ENCODE measurements at regions not wholly inside any gene's neighbourhood (a gene's known extent, or its start where the extent isn't known, plus 50 kb on each side); places are given as distances from the start of the nearest gene placed in this dataset.
"Not testable (repeated sequence)": the region's sequence is repeated elsewhere in the genome, so short reads cannot be mapped to it uniquely, and the experiment has no call there.

DNA sequence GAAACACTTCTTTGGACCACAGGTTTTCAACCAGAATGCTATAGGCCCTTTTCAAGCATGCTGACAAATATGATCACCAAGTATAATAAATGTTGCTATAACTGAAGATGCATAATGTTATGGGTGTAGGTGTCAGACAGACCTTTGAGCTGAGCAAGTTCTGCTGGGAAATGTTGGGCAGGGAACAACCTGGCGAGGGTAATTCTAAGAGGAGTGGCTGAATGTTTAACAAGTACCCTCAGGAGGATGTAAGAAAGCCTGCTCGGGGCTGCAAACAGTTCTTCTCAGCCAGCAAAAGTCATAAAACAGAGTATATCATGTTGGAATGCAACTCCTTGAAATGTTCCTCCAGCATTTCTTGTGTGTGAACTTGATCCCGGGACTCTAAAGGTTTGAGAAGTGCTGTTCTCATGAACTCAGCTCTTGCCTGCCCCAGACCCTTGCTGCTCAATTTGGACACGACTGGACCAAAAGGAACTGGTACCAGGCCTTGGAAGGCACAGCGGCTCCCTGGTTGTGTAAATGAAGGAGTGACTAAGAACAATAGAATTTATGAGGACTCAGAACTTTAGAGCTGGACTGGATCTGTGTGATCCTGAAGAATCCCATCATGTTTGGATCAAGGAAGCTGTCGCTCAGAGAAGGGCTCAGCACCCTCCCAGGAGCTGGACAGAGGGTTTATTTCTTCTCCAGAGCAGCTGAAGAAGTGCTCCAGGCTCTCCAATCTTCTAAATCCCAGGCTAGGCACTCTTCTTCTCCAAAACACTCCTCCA lies 143.2 kb upstream of the ANK3 start:
- DNase-seq (no peak), ATAC-seq (ENCODE audit: low read depth) (no peak)
- Mint-ChIP-seq H3K27me3 (no peaks in the 10 kb centered on the region), H3K9me3 (no peaks in the 10 kb centered on the region), H3K36me3 (ENCODE audit: low read depth) (no peaks in the 10 kb centered on the region), H3K27ac (no peak overlapping the region), H3K4me3 (no peak overlapping the region), H3K4me1 (peaks cover 9% of the 10 kb centered on the region)
- intact Hi-C loops (cut with micrococcal nuclease) = no loop called here
- ChIA-PET POLR2A (no interaction called here), CTCF (interaction anchor here (1.4 kb wide), 1 partner anchor 18 kb away, joined by 3 read pairs; no protein-coding TSS in a partner anchor)
- TF ChIP-seq CTCF (IDR thresholded peaks at IDR 0.05) = no peak

GRCh38 chr10:60531006-60531405 lies 141.3 kb upstream of the ANK3 start:
- Mint-ChIP-seq H3K4me1 (peaks cover 8% of the 10 kb centered on the region), H3K4me3 (no peak overlapping the region), H3K27me3 (no peaks in the 10 kb centered on the region), H3K27ac (no peak overlapping the region), H3K9me3 (no peaks in the 10 kb centered on the region), H3K36me3 (ENCODE audit: low read depth) (no peaks in the 10 kb centered on the region)
- ChIA-PET CTCF (no interaction called here), POLR2A (no interaction called here)
- ATAC-seq (ENCODE audit: low read depth) (no peak), DNase-seq (no peak)
- intact Hi-C loops (cut with micrococcal nuclease) = no loop called here
- TF ChIP-seq CTCF (IDR thresholded peaks at IDR 0.05) = no peak

GRCh38 chr10:60527676-60528075 lies 138.0 kb upstream of the ANK3 start:
- Mint-ChIP-seq H3K9me3 (peaks cover 3% of the 10 kb centered on the region), H3K4me3 (no peak overlapping the region), H3K27me3 (no peaks in the 10 kb centered on the region), H3K27ac (no peak overlapping the region), H3K4me1 (no peaks in the 10 kb centered on the region), H3K36me3 (ENCODE audit: low read depth) (peaks cover 3% of the 10 kb centered on the region)
- ChIA-PET CTCF (no interaction called here), POLR2A (no interaction called here)
- intact Hi-C loops (cut with micrococcal nuclease) = no loop called here
- DNase-seq = no peak
- ATAC-seq (ENCODE audit: low read depth) = no peak
- no peak for TF ChIP-seq CTCF (IDR thresholded peaks at IDR 0.05)

- Mint-ChIP-seq H3K27ac (no peak overlapping the region), H3K9me3 (peaks cover 3% of the 10 kb centered on the region), H3K36me3 (ENCODE audit: low read depth) (peaks cover 3% of the 10 kb centered on the region), H3K27me3 (no peaks in the 10 kb centered on the region), H3K4me3 (no peak overlapping the region), H3K4me1 (no peaks in the 10 kb centered on the region)
- no peak for TF ChIP-seq CTCF (IDR thresholded peaks at IDR 0.05)
- CTCF ChIA-PET = no interaction called here
- DNase-seq (no peak), ATAC-seq (ENCODE audit: low read depth) (no peak)
- POLR2A ChIA-PET = no interaction called here
- intact Hi-C loops (cut with micrococcal nuclease) = no loop called here
These were observed 136.3 kb upstream of the ANK3 start for GRCh38 chr10:60525716-60526585.

DNA sequence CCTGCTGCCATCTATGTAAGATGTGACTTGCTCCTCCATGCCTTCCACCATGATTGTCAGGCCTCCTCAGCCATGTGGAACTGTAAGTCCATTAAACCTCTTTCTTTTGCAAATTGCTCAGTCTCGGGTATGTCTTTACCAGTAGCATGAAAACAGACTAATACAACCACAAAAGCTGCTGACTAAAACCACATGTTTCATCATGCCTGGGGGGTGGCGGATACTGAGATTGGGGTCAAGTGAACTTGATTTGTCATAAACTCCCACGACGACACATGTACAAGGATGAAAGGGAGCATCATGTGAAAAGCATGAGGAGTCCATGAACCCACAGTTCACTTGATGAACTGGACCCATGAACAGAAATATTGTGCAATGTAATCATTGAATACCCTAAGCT lies 134.9 kb upstream of the ANK3 start:
- POLR2A ChIA-PET = no interaction called here
- Mint-ChIP-seq H3K27ac (no peak overlapping the region), H3K27me3 (no peaks in the 10 kb centered on the region), H3K4me1 (no peaks in the 10 kb centered on the region), H3K4me3 (no peak overlapping the region), H3K36me3 (ENCODE audit: low read depth) (peaks cover 3% of the 10 kb centered on the region), H3K9me3 (peaks cover 6% of the 10 kb centered on the region)
- TF ChIP-seq CTCF (IDR thresholded peaks at IDR 0.05) = no peak
- ATAC-seq (ENCODE audit: low read depth) (no peak), DNase-seq (no peak)
- CTCF ChIA-PET = no interaction called here
- intact Hi-C loops (cut with micrococcal nuclease) = no loop called here

DNA sequence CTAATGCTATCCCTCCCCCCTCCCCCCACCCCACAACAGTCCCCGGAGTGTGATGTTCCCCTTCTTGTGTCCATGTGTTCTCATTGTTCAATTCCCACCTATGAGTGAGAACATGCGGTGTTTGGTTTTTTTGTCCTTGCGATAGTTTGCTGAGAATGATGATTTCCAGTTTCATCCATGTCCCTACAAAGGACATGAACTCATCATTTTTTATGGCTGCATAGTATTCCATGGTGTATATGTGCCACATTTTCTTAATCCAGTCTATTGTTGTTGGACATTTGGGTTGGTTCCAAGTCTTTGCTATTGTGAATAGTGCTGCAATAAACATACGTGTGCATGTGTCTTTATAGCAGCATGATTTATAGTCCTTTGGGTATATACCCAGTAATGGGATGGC lies 133.7 kb upstream of the ANK3 start:
- POLR2A ChIA-PET; H3K27me3 Mint-ChIP-seq; ATAC-seq (ENCODE audit: low read depth); DNase-seq; H3K27ac Mint-ChIP-seq; CTCF ChIA-PET; H3K9me3 Mint-ChIP-seq; intact Hi-C loops (cut with micrococcal nuclease); H3K4me1 Mint-ChIP-seq; H3K36me3 Mint-ChIP-seq (ENCODE audit: low read depth); H3K4me3 Mint-ChIP-seq: not testable (repeated sequence)

Measured in activated B cell treated with CpG ODN at 0.5 μM for 24 hours (primary cell).